ENCODE measurements at regions not wholly inside any gene's neighbourhood (a gene's known extent, or its start where the extent isn't known, plus 50 kb on each side); places are given as distances from the start of the nearest gene placed in this dataset.

DNA sequence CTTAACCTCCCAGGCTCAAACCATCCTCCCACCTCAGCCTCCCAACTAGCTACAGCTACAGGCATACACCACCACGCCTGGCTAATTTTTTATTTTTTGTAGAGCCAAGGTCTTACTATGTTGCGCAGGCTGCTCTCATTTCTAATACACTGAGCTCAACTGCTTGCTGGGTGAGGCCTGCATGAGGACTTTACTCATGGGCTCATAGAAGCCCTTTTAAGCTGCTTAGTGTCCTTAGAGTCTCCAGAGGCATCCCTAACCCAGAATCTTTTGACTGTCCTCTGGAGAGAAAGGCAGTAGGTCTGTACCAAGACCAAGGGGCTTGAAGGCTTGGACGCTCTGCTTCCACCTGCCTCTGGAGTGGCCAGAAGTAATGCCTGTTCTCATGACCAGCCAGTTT is 141.6 kb downstream of the TM9SF2 start:
- TF ChIP-seq L3MBTL2 (conservative IDR thresholded peaks at IDR 0.05): no peak
- no peak for TF ChIP-seq HDGF (IDR thresholded peaks at IDR 0.05; ENCODE audit: borderline replicate concordance)
- no peak for TF ChIP-seq CTBP1 (IDR thresholded peaks at IDR 0.05; ENCODE audit: borderline replicate concordance)
- TF ChIP-seq LEF1 (IDR thresholded peaks at IDR 0.05; ENCODE audit: borderline replicate concordance): no peak
- no peak for TF ChIP-seq FOXM1 (IDR thresholded peaks at IDR 0.05; ENCODE audit: borderline replicate concordance)
- no peak for TF ChIP-seq BHLHE40 (IDR thresholded peaks at IDR 0.05; ENCODE audit: borderline replicate concordance)
- TF ChIP-seq SP1 (IDR thresholded peaks at IDR 0.05): no peak
- TF ChIP-seq, protein P1, sequence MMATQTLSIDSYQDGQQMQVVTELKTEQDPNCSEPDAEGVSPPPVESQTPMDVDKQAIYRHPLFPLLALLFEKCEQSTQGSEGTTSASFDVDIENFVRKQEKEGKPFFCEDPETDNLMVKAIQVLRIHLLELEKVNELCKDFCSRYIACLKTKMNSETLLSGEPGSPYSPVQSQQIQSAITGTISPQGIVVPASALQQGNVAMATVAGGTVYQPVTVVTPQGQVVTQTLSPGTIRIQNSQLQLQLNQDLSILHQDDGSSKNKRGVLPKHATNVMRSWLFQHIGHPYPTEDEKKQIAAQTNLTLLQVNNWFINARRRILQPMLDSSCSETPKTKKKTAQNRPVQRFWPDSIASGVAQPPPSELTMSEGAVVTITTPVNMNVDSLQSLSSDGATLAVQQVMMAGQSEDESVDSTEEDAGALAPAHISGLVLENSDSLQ (IDR thresholded peaks at IDR 0.05): no peak
- TF ChIP-seq TARDBP (IDR thresholded peaks at IDR 0.05): no peak

Data from HEK293T (cell line).